GM10248 (cell line): ENCODE measurements at regions not wholly inside any gene's neighbourhood (a gene's known extent, or its start where the extent isn't known, plus 50 kb on each side); places are given as distances from the start of the nearest gene placed in this dataset.

ENCODE experiments used
- CTCF ChIA-PET: fragments of 300-600 bp; sonication (Branson Sonifier 250); formaldehyde crosslinking; extraction: SDS; loops from one replicate; lab custom pipeline; 2021; ENCODE audit warnings: antibody characterized with exemption; lab: Yijun Ruan, JAX
- POLR2A ChIA-PET: fragments of 350-650 bp; sonication (Branson Sonifier 250); formaldehyde crosslinking; extraction: SDS; loops from one replicate; lab custom pipeline; 2020; ENCODE audit warnings: antibody characterized with exemption; lab: Yijun Ruan, JAX
- DNase-seq: peaks from one replicate; pipeline ENCODE4 v3.0.0; 2012; ENCODE audit errors: extremely low spot score
- TF ChIP-seq, protein P1 (sequence below): IDR thresholded peaks from 2 replicates; pipeline ENCODE4 v1.5.1; 2012; ENCODE audit warnings: mild to moderate bottlenecking, low read depth; ENCODE audit errors: extremely low read depth, missing control alignments, control extremely low read depth

- CTCF ChIA-PET = no interaction called here
- DNase-seq = no peak
- POLR2A ChIA-PET = no interaction called here
- TF ChIP-seq, protein P1, sequence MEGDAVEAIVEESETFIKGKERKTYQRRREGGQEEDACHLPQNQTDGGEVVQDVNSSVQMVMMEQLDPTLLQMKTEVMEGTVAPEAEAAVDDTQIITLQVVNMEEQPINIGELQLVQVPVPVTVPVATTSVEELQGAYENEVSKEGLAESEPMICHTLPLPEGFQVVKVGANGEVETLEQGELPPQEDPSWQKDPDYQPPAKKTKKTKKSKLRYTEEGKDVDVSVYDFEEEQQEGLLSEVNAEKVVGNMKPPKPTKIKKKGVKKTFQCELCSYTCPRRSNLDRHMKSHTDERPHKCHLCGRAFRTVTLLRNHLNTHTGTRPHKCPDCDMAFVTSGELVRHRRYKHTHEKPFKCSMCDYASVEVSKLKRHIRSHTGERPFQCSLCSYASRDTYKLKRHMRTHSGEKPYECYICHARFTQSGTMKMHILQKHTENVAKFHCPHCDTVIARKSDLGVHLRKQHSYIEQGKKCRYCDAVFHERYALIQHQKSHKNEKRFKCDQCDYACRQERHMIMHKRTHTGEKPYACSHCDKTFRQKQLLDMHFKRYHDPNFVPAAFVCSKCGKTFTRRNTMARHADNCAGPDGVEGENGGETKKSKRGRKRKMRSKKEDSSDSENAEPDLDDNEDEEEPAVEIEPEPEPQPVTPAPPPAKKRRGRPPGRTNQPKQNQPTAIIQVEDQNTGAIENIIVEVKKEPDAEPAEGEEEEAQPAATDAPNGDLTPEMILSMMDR = no peak
Observed at GRCh38 chr10:130621231-130621775, 485.1 kb downstream of the GLRX3 start.

DNA sequence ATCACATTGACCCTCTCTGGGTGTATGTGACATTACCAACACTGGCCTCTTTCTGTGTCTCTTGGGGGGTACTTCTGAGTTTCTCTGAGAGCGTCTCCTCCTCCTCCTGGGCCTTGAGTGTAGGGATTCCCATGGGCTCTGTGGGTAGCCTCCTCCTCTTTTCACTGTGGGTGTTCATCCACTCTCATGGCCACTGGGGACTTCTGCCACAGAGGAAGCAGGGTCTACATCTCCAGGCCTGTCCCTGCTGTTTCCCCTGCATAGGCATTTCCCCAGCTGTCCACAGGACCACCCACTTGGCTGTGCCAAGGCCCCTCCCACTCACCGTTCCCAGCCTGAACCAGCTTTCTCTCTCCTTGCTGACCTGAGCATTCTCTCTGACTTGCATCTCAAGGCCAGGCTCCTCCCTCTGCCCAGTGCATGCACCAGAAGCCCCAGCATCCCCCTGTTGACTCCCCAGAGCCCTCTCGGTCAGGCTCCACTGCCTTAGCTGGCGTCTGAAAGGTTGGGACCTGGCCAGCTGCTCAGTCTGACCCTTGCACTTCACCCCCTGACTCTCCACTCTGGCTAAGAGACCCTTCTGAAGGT lies 487.6 kb downstream of the GLRX3 start:
- ChIA-PET CTCF (no interaction called here), POLR2A (no interaction called here)
- no peak for DNase-seq
- TF ChIP-seq, protein P1 = no peak

GRCh38 chr10:130627346-130628045 lies 491.3 kb downstream of the GLRX3 start:
- no peak for DNase-seq
- CTCF ChIA-PET = no interaction called here
- TF ChIP-seq, protein P1 = no peak
- POLR2A ChIA-PET = no interaction called here

DNA sequence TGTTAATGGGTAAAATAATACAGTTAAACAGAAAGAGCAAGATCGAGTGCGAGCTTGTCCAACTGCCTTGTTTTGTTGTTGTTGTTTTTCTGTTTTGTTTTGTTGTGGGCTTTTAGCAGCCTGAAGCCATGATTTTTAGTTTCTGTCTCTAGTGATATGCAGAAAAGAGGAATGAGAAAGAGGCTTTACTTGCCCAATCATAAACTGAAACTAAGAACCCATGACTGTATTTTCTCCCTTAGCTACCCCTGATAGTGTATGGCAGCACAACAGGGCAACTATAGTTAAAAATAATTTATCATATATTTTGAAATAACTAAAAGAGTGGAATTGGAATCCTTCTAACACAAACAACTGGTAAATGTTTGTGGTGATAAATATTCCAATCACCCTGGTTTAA lies 493.9 kb downstream of the GLRX3 start:
- TF ChIP-seq, protein P1 = no peak
- POLR2A ChIA-PET = no interaction called here
- CTCF ChIA-PET = interaction anchor here (1.6 kb wide), 1 partner anchor 66 kb away, joined by 3 read pairs; no protein-coding TSS in a partner anchor
- no peak for DNase-seq

DNA sequence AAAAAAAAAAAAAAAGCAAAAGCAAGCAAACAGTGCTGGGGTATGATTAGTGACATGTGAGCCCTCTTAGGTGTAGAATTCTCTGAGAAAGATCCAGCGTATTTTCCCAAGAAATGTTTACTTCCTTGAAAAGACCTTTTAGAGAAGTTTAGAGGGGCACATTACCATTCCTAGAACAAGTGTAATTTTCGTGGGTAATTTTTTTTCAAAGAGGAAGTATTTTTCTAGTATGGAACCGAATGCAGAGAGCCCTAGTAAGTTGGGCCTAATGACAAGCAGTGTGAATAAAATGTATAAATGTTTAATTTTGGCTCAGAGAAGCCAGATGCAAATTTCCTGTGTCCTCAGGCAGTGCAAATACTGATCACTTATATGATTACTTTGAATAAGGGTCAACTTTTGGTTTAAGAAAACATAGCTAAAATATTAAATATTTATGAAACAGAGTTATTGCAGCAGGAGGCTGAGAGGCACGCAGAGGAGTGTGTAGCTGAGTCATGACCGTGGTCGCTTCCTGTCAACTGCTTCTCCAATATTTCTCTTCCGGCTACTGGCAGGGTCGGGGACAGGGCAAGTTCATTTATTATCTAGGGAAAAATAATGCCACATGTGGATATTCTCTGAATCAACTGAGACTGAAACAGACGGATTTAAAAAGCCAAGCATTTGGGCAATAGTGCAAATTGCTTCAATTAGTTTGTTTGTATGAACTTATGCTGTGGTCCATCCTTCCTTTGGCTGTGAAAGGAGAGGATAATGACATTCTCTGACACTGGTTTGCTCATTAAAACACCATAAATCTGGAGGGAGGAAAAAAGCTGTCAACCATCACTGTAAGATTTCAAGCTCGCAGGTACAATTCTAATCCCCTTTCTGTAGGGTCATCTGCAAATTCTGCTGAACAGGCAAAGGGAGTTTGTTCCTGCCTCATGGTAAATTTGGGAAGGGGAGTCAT lies 495.2 kb downstream of the GLRX3 start:
- TF ChIP-seq, protein P1 = no peak
- ChIA-PET POLR2A (no interaction called here), CTCF (no interaction called here)
- no peak for DNase-seq

DNA sequence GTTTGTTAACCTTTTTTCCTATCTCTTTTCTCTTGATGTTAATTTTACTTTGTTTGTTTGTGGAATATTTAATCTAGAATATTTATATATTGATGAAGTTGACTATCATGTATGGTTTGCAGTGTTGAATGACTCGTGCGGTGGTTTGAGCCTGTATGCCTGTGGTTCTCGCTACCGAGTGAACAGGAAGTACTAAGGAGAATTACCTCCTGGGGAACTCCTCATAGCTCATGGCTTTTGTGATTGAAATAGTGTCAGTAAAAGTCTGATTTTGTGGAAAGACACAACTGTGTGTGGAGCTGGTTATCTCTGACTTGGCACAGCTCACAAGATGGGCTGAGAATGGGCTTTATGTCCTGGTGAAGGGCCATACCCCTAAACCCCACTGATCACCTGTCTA lies 498.6 kb downstream of the GLRX3 start:
- no peak for DNase-seq
- POLR2A ChIA-PET = no interaction called here
- CTCF ChIA-PET = no interaction called here
- TF ChIP-seq, protein P1 = no peak
